Endothelial cell of umbilical vein (primary cell): ENCODE measurements at regions not wholly inside any gene's neighbourhood (a gene's known extent, or its start where the extent isn't known, plus 50 kb on each side); places are given as distances from the start of the nearest gene placed in this dataset.

Source experiments
- BruUV-seq: library from RNA; stranded (reverse); fragments of 400-500 nt; replicated peaks from 2 replicates; lab custom pipeline; 2021; lab: Mats Ljungman, UMichigan
- CTCF ChIA-PET: fragments of 300-600, 350-600 bp; sonication (Branson Sonifier 250); formaldehyde crosslinking; loops from one replicate; lab custom pipeline; 2021; ENCODE audit warnings: antibody characterized with exemption, inconsistent platforms; lab: Charles Lee
- POLR2A ChIA-PET: fragments of 300-600, 350-600 bp; sonication (Branson Sonifier 250); formaldehyde crosslinking; loops from one replicate; lab custom pipeline; 2021; ENCODE audit warnings: antibody characterized with exemption, inconsistent platforms; lab: Charles Lee
- DNase-seq: peaks from one replicate; pipeline ENCODE4 v3.0.0-alpha.2; 2011; ENCODE audit warnings: low read depth, low spot score
- FAIRE-seq: peaks from 2 replicates; lab custom pipeline; 2011; peaks lifted over from hg19 to GRCh38; lab: Jason Lieb, UNC
- H2AFZ ChIP-seq: 2 replicates; pipeline ENCODE4 v1.6.0; 2012; ENCODE audit warnings: low read depth, low read length, control low read depth, inconsistent platforms
- H3K27ac ChIP-seq: 2 replicates; pipeline ENCODE4 v1.5.1; 2011; ENCODE audit warnings: low read depth, mild to moderate bottlenecking, control low read depth, low read length, moderate library complexity; ENCODE audit not compliant: insufficient read depth
- H3K27me3 ChIP-seq, 2 experiments: 2 replicates each; pipeline versions ENCODE4 v1.6.0 to v1.6.1; 2011; ENCODE audit warnings: low read length in 2 of 2, mixed read lengths in 1 of 2; ENCODE audit not compliant: control insufficient read depth in 2 of 2, insufficient read depth in 2 of 2
- H3K36me3 ChIP-seq, 2 experiments: 2 replicates in 1 of 2; 3 replicates in 1 of 2; pipeline ENCODE4 v1.5.1; 2011; ENCODE audit warnings: low read length in 2 of 2, mild to moderate bottlenecking in 1 of 2, moderate library complexity in 1 of 2; ENCODE audit not compliant: control insufficient read depth in 2 of 2, insufficient read depth in 2 of 2; ENCODE audit errors: extremely low read depth in 1 of 2
- H3K4me1 ChIP-seq: 3 replicates; pipeline ENCODE4 v1.5.1; 2011; ENCODE audit warnings: mild to moderate bottlenecking, low read length; ENCODE audit not compliant: control insufficient read depth, insufficient read depth; ENCODE audit errors: extremely low read depth
- H3K4me2 ChIP-seq: 2 replicates; pipeline ENCODE4 v1.6.1; 2011; ENCODE audit warnings: low read length, control low read depth, mixed read lengths; ENCODE audit not compliant: insufficient read depth
- H3K4me3 ChIP-seq, 3 experiments: fragments of 200-600 bp in 1 of 3; sonication (generic), shearing (Covaris generic) in 1 of 3; replicated peaks in 1 of 3; 2 replicates each; pipeline ENCODE4 v1.5.1; 2011 to 2016; ENCODE audit warnings: control low read depth in 3 of 3, low read length in 3 of 3, mild to moderate bottlenecking in 2 of 3, inconsistent platforms in 1 of 3, low read depth in 1 of 3, moderate library complexity in 1 of 3; ENCODE audit not compliant: insufficient read depth in 1 of 3
- H3K79me2 ChIP-seq: 2 replicates; pipeline ENCODE4 v1.6.0; 2012; ENCODE audit warnings: low read length, inconsistent platforms; ENCODE audit not compliant: control insufficient read depth, insufficient read depth
- H3K9ac ChIP-seq: replicated peaks from 2 replicates; pipeline ENCODE3; 2011; ENCODE audit warnings: low read length, control low read depth; ENCODE audit not compliant: insufficient read depth; ENCODE audit errors: extremely low read depth
- H3K9me1 ChIP-seq: replicated peaks from 3 replicates; pipeline ENCODE4 v1.6.0; 2011; ENCODE audit warnings: mild to moderate bottlenecking, low read length; ENCODE audit not compliant: control insufficient read depth, insufficient read depth; ENCODE audit errors: extremely low read depth
- H3K9me3 ChIP-seq: replicated peaks from 2 replicates; pipeline ENCODE4 v1.5.1; 2012; ENCODE audit warnings: low read length, inconsistent platforms; ENCODE audit not compliant: control insufficient read depth, insufficient read depth
- H4K20me1 ChIP-seq: replicated peaks from 2 replicates; pipeline ENCODE3; 2011; ENCODE audit warnings: mild to moderate bottlenecking, low read length; ENCODE audit not compliant: control insufficient read depth, insufficient read depth; ENCODE audit errors: extremely low read depth
- CTCF ChIP-seq, 2 donors: IDR thresholded peaks; 1 replicate in 1 of 2; 2 replicates in 1 of 2; pipeline ENCODE4 v1.5.1; 2011; ENCODE audit warnings: low read length in 2 of 2, mild to moderate bottlenecking in 2 of 2, moderate library complexity in 2 of 2, control low read depth in 1 of 2, inconsistent platforms in 1 of 2, low read depth in 1 of 2; ENCODE audit not compliant: insufficient read depth in 1 of 2; ENCODE audit errors: extremely low read depth in 1 of 2
- EZH2 ChIP-seq: IDR thresholded peaks from 2 replicates; pipeline ENCODE4 v1.6.1; 2012; ENCODE audit warnings: borderline replicate concordance, low read depth, mild to moderate bottlenecking, moderate library complexity, low read length, inconsistent platforms; ENCODE audit not compliant: severe bottlenecking
- FOS ChIP-seq: IDR thresholded peaks from 2 replicates; pipeline ENCODE4 v1.6.1; 2011; ENCODE audit warnings: mild to moderate bottlenecking, low read length, moderate library complexity, borderline replicate concordance; ENCODE audit not compliant: insufficient read depth
- GATA2 ChIP-seq: IDR thresholded peaks from 2 replicates; pipeline ENCODE4 v1.7.0; 2011; ENCODE audit warnings: low read depth, mild to moderate bottlenecking, moderate library complexity, mixed read lengths, low read length; ENCODE audit not compliant: insufficient read length, insufficient read depth
- JUN ChIP-seq: IDR thresholded peaks from 2 replicates; pipeline ENCODE4 v1.6.1; 2011; ENCODE audit warnings: borderline replicate concordance, low read depth; ENCODE audit not compliant: insufficient read length, insufficient read depth
- MAX ChIP-seq: IDR thresholded peaks from 2 replicates; pipeline ENCODE4 v1.6.1; 2011; ENCODE audit not compliant: insufficient read depth, insufficient read length
- MYC ChIP-seq: IDR thresholded peaks from one replicate; pipeline ENCODE4 v1.6.1; 2011; ENCODE audit warnings: mild to moderate bottlenecking, low read depth, low read length
- POLR2A ChIP-seq: IDR thresholded peaks from 2 replicates; pipeline ENCODE4 v1.6.1; 2012; ENCODE audit warnings: low read depth, mild to moderate bottlenecking, control low read depth, low read length
- POLR2AphosphoS5 ChIP-seq: IDR thresholded peaks from 2 replicates; pipeline ENCODE4 v1.6.1; 2012; ENCODE audit warnings: low read depth, mild to moderate bottlenecking, control low read depth, low read length, moderate library complexity; ENCODE audit not compliant: insufficient read depth
- dilution Hi-C: fragments of 300-500 bp; cut with MboI; formaldehyde crosslinking; loops from one replicate; pipeline ENCODE4 v1.15.0; 2019; ENCODE audit warnings: low sequenced_read_pairs; ENCODE audit not compliant: extremely low pct_ligation_motif_present
- intact Hi-C: fragments of 100-400 bp; cut with micrococcal nuclease; formaldehyde crosslinking; loops from one replicate; pipeline ENCODE4 v1.10.0; 2022

GRCh38 chr5:57681942-57682341 lies 199.3 kb upstream of the ACTBL2 start:
- POLR2A ChIA-PET, result no interaction called here
- DNase-seq (no peak), FAIRE-seq (no peak)
- H3K9me3 ChIP-seq, result no peaks in the 10 kb centered on the region
- BruUV-seq, result no TSS peak
- no peaks in the 10 kb centered on the region for H3K36me3 ChIP-seq
- H3K27me3 ChIP-seq, result no peaks in the 10 kb centered on the region
- no peak for TF ChIP-seq JUN
- TF ChIP-seq FOS, result no peak
- no peak overlapping the region for H2AFZ ChIP-seq
- no peaks in the 10 kb centered on the region for H3K9me1 ChIP-seq
- H3K79me2 ChIP-seq, result no peaks in the 10 kb centered on the region
- CTCF ChIA-PET, result interaction anchor here (2.3 kb wide), 1 partner anchor 31 kb away, joined by 13 read pairs; no protein-coding TSS in a partner anchor
- peaks cover 8% of the 10 kb centered on the region for H3K4me1 ChIP-seq
- H4K20me1 ChIP-seq, result no peaks in the 10 kb centered on the region
- H3K9ac ChIP-seq, result no peak overlapping the region
- H3K27ac ChIP-seq, result no peak overlapping the region
- dilution Hi-C loops, result no loop called here
- H3K4me3 ChIP-seq, result no peak overlapping the region
- H3K4me2 ChIP-seq, result no peak overlapping the region
- intact Hi-C loops, result no loop called here

GRCh38 chr5:57680686-57681085 lies 198.1 kb upstream of the ACTBL2 start:
- CTCF ChIA-PET, result no interaction called here
- TF ChIP-seq FOS (no peak), CTCF (IDR thresholded peaks at IDR 0.05; ENCODE audit: extremely low read depth in 1 of 2, insufficient read depth in 1 of 2, low read depth in 1 of 2, low read length in 2 of 2) (no peak), EZH2 (no peak), JUN (no peak), MYC (no peak), MAX (no peak), POLR2A (no peak), GATA2 (no peak), POLR2AphosphoS5 (no peak)
- H3K4me3 ChIP-seq, result no peak overlapping the region
- no peaks in the 10 kb centered on the region for H3K79me2 ChIP-seq
- no peak overlapping the region for H3K9ac ChIP-seq
- POLR2A ChIA-PET, result no interaction called here
- H3K27ac ChIP-seq, result no peak overlapping the region
- H3K27me3 ChIP-seq, result no peaks in the 10 kb centered on the region
- H3K9me3 ChIP-seq, result no peaks in the 10 kb centered on the region
- no peaks in the 10 kb centered on the region for H3K36me3 ChIP-seq
- DNase-seq, result no peak
- H3K4me2 ChIP-seq, result no peak overlapping the region
- no peak for FAIRE-seq
- intact Hi-C loops, result no loop called here
- no peaks in the 10 kb centered on the region for H4K20me1 ChIP-seq
- dilution Hi-C loops, result no loop called here
- peaks cover 14% of the 10 kb centered on the region for H3K4me1 ChIP-seq
- H2AFZ ChIP-seq, result no peak overlapping the region
- H3K9me1 ChIP-seq, result no peaks in the 10 kb centered on the region
- no TSS peak for BruUV-seq
